Activated CD8-positive, alpha-beta memory T cell treated with anti-CD3 and anti-CD28 coated beads, Interleukin-2, amount 50 U/mL, for 24 hours (primary cell): ENCODE measurements at regions not wholly inside any gene's neighbourhood (a gene's known extent, or its start where the extent isn't known, plus 50 kb on each side); places are given as distances from the start of the nearest gene placed in this dataset.

Experiments
- DNase-seq: peaks from one replicate; pipeline ENCODE4 v3.0.0-alpha.2; 2020; ENCODE audit errors: extremely low read depth

DNA sequence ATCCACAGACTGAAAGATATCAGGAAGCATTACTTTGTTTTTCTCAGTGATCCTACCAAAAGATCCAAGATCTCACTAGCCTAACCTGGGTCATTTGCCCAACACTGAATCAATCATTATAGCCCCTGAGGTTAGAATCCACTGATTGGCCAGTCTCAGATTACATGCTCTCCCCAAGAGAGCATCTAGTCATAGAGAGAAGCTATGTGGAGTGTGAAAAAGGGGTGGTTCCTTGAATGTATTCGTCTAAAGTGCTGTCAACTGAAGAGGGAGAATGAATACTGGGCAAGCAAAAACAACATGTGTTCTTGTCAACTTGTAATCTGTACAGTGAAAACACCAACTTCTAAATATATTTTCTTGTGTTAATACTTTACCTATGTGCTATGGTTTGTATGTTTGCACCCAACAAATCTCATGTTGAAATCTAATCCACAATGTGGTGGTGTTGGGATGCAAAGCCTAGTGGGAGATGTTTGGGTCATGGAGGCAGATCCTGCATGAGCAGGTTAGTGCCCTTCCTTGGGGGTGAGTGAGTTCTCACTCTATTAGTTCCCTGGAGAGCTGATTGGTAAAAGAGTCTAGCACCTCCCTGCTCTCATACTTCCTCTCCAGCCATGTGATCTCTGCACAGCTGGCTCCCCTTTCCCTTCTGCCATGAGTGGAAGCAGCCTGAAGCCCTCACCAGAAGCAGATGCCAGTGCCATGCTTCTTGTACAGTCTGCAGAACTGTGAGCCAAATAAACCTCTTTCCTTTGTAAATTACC, 60.3 kb upstream of the PJA2 start:
- no peak for DNase-seq

DNA sequence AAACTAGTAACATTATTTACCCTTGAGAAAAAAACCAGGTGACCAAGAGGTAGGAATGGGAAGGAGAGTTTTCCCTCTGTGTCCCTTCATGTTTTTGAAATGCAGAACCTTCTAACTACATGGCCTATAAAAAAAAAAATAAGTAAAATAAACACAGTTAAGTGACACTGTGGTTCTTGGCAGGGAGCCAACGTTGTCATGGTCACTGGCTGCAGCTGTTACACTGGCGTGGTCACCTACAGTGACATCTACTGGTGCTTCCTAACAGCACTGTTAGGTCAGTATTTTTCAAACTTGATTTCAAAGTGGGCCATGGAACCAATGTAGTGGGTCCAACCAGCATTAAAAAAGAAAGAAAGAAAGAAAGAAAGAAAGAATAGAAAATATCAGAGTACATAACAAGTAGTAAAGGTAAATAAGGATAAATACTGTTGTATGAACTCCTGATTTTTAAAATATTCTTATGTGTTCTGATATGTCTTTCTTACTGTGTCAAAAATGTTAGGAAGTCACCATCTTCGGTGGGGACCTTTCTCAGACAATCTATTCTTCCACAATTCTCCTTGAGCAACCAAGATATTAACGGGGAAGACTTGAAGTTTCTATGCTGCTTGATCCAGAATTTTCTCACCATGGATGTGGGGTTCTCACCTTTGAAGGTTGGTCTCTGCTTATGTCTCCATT, 59.1 kb upstream of the PJA2 start:
- peak; percentile 45 for DNase-seq

DNA sequence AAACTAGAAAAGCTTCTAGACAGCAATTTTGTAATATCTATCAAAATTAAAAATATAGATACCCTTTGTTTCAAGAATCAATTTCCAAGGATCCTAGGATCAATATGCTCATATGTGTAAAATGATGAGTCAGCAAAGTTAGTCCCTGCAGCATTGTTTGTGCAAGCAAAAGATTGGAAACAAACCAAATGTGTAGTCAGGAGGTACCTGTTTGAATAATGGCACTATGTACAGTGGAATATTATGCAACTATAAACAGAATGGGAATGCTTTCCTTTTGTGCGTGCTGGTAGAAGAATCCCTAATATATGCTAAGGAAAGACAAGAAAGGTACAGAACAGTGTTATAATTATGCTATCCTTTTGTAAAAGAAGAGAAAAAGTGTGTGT, 58.5 kb upstream of the PJA2 start:
- DNase-seq, result no peak

DNA sequence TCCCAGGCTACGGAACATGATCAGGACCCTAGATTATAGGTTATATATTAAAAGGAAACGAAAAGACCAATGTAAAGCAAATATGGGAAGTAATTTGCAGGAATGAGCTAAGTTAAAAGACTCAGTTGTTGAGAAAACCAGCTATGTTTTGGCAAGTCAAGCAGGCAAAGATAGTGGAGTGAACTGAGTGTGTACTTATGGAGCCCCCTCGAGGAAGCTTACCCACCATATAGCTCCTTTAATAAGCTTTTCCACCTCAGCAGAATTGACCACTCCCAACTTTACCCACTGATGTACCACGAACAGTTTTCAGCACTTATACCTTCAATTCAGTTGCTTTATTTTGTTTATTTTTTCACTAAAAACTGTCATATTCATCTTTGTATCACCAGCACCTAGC, 57.3 kb upstream of the PJA2 start:
- DNase-seq, result no peak
